Urothelium cell line (cell line): ENCODE measurements at regions not wholly inside any gene's neighbourhood (a gene's known extent, or its start where the extent isn't known, plus 50 kb on each side); places are given as distances from the start of the nearest gene placed in this dataset.
A peak's percentile ranks its signal among the peaks of the same experiment; 100 is the strongest.

Source experiments
- DNase-seq: peaks from one replicate; pipeline ENCODE4 v3.0.0; 2011; ENCODE audit warnings: low spot score, mixed read lengths
- FAIRE-seq: peaks from 2 replicates; lab custom pipeline; 2011; peaks lifted over from hg19 to GRCh38; lab: Jason Lieb, UNC

GRCh38 chr4:108345862-108346817 is 177.4 kb upstream of the LEF1 start:
- DNase-seq (peak; percentile 63), FAIRE-seq (no peak)

DNA sequence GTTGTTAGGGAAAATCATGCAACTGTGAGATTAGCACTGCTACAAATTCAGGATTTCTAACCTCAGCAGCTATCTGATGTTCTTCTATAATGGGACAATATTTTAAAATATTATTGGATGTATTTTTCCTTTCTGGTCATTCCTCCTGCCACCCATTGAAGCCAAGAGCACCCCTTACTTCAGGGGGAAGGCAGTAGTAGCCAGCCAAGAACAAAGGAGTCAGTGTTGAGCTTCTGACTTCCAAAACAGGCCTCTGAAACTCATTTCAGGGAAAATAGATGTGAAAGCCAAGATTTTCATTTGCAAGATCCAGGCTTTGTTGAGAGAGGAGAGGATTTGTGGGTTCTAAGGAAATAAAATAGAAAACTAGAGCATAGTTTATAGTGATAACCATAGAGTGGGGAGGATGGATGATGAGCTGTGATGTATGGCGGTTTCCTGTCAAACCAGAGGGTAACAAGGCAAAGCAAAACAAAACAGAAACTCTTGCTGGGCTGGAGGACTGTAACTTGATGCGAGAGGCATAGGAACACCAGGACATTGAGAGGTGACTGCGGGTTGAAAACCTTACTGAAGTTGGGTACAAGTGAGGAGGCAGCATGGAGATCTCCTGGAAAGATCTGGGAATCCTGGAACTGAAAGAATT is 173.7 kb upstream of the LEF1 start:
- no peak for FAIRE-seq
- DNase-seq: no peak

GRCh38 chr4:108337923-108338322 is 169.2 kb upstream of the LEF1 start:
- no peak for FAIRE-seq
- DNase-seq: no peak

- FAIRE-seq (no peak), DNase-seq (peak; percentile 49)
These were observed 167.3 kb upstream of the LEF1 start for GRCh38 chr4:108336076-108336475.

GRCh38 chr4:108335081-108335480 is 166.3 kb upstream of the LEF1 start:
- DNase-seq: no peak
- no peak for FAIRE-seq

GRCh38 chr4:108334031-108334430 is 165.3 kb upstream of the LEF1 start:
- no peak for FAIRE-seq
- no peak for DNase-seq

GRCh38 chr4:108333353-108333942 is 164.7 kb upstream of the LEF1 start:
- DNase-seq (no peak), FAIRE-seq (no peak)

- FAIRE-seq (no peak), DNase-seq (no peak)
These were observed 163.3 kb upstream of the LEF1 start for GRCh38 chr4:108331905-108332632.

GRCh38 chr4:108328383-108328732 is 159.6 kb upstream of the LEF1 start:
- FAIRE-seq (no peak), DNase-seq (no peak)

- DNase-seq (no peak), FAIRE-seq (no peak)
These were observed 159.1 kb upstream of the LEF1 start for GRCh38 chr4:108327642-108328382.

DNA sequence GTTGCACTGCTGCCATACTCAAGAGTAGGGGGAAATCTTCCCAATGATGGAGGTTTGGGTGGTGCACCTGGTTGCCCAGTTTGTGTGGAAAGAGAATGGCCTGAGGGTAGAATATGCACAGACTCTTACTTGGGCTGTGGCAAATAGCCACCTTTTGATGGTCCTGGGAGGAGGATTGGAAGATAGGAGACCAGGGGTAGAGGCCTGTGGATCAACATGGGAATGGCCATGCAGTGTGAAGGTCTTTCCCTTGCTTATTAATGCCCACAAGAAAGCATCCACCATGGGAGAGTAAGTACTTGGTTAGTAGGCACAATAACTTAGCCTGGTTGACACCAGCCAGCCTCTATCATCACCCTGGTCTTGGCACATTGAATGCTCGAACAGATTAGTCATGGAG is 156.8 kb upstream of the LEF1 start:
- DNase-seq: no peak
- FAIRE-seq: no peak

DNA sequence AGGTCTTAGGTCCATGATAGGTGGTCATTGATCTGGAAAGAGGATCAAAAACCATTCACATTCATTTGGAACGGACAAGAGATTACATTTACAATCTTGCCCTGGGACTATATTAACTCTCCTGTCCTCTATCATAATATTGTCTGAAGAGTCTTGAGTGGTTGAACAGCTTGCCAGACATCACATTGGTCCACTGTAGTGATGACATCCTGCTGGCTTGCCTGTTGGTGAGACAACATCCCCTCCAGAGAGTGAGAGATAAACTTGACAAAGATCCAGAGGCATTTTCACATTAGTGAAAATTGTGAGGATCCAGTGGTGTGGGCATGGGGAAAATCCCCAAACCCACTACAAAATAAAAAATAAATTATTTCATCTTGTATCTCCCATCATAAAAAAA is 155.7 kb upstream of the LEF1 start:
- FAIRE-seq (no peak), DNase-seq (no peak)

- FAIRE-seq (no peak), DNase-seq (no peak)
These were observed 153.8 kb upstream of the LEF1 start for GRCh38 chr4:108322497-108322896.

DNA sequence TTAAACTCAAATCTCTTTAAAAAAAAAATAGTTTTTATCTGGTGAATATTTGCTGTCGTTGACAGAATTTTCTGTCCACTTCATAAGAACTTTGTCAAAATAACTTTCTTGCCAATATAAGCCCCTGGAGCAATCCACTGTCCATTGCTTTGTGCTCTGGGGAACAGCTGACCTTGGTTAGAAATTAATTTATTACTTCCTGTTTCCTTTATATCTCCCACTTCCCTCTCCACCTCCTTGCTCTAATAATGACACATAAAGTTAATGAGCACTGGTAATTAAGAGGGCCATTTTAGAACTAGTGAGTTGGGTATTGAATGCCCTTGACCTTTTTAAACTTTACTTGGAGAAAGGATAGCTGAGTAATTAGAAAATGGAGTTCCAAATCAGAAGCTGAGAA is 151.3 kb upstream of the LEF1 start:
- FAIRE-seq (no peak), DNase-seq (no peak)

GRCh38 chr4:108317377-108317776 is 148.6 kb upstream of the LEF1 start:
- no peak for DNase-seq

DNA sequence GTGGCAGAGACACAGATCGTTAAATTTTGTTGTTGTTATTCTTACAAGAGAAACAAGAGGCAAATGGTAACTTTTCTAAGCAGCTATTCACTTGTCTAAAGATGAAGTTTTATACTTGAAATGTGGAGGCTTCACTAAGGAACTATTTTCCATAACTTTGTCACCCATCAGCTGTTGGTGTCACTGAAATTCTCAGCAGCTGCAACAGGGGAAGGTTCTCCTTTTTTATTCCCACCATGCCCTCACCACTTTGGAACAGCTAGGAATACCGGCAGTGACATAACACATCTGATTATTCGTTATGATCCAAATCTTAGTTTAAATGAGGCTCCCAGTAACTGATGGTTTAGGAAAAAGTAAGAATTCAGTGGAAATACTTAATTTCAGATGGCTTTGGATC is 147.0 kb upstream of the LEF1 start:
- DNase-seq (no peak), FAIRE-seq (no peak)

More at GRCh38 chr4:108317377-108317776, 148.6 kb upstream of the LEF1 start:
- FAIRE-seq: no peak

DNA sequence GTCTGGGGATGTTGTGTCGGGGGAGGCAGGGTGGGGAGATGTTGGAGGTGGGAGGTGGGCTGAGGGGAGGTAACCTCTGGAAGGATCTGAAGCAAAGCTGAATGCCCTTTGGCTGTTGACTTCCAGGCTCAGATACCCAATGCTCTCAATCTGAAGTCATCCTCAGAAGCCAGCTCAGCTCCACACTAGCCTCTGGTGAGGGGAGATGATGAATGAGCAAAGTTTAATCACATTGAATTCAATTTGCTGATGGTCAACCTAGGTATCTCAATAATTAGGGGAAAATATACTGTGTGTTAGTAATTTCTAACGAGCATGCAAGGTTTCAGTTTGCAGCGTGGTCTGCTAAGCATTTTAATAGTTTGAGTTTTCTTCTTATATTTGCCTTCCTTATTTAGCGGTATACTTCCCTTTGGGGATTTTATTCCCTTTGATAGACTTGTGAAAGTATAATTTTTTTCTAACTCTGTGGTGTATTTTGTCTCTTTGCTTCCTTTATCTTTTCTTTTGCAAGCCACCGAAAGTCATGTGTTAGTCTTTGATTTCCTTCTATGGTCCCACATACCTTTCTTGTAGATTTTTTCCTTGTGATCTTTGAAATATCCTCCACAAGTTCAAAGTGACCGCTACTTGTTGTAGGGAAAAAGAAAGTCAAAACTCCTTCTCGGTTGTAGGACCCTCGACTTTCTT is 146.3 kb upstream of the LEF1 start:
- DNase-seq (no peak), FAIRE-seq (no peak)

DNA sequence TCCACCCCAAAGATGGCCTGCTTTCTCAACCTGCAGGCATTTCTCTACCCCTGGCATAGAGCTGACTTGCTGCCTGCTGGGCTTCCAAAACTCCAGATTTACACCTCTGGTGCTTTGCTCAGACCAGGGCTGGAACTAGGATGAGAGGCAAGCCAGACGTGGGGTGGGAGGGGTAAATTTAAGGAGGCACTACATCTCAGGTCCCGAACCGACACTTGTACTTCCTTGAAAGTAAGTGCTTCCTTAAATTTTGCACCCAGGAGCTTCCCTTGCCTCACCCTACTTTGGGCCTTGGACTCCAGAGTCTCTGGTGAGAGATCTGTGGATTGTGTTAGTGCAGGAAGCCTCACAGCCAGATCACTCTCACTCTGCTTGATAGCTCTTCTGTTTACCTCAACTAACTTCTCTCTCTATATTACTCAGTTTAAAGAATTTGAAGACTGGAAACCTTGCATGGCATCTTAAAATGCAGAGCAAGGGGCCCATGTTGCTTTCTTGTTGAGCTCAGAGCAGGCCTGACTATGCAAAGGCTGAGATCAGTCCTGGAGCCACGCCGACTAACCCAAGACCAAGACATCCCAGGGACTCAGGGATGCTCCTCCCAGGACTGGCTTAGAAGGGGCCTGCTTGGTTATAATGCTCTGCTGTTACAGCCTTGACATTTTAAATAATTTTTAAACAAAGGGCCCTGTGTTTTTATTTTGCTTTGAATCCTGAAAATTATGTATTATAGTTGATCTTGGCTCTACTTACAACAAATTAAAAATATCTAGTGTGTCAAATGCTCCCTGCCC is 145.0 kb upstream of the LEF1 start:
- FAIRE-seq (no peak), DNase-seq (no peak)

DNA sequence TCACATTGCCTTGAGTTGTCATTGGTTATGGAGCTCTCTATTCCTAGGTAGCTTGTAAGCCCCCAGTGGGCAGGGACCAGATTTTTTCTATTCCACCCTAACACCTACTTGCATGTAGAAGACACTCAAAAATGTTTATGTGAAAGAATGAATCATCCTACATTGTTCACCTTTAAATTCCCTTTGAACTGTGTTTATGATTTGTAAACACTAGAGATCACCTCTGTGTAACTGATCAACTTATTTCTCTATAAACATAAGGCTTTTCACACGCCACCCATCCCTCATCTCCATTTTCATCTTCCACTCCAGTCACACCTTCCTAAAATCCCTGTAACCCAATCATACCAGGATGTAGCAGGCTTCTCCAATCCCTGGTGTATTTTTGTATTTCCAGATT is 142.6 kb upstream of the LEF1 start:
- FAIRE-seq (no peak), DNase-seq (no peak)
